SJCRH30 (cell line): ENCODE measurements at regions not wholly inside any gene's neighbourhood (a gene's known extent, or its start where the extent isn't known, plus 50 kb on each side); places are given as distances from the start of the nearest gene placed in this dataset.

Experiments
- DNase-seq, 2 experiments: peaks; one replicate each; pipeline ENCODE4 v3.0.0-alpha.2; 2015 to 2020
- H3K27ac ChIP-seq: fragments of 250-450 bp; sonication (Bioruptor Pico); 2 replicates; pipeline ENCODE4 v1.5.1; 2020; ENCODE audit warnings: mild to moderate bottlenecking, moderate library complexity
- H3K27me3 ChIP-seq: fragments of 250-450 bp; sonication (Bioruptor Pico); 2 replicates; pipeline ENCODE4 v1.5.1; 2020; ENCODE audit warnings: mild to moderate bottlenecking, moderate library complexity
- H3K36me3 ChIP-seq: fragments of 250-450 bp; sonication (Bioruptor Pico); 2 replicates; pipeline ENCODE4 v1.5.1; 2020; ENCODE audit warnings: mild to moderate bottlenecking, moderate library complexity
- H3K4me1 ChIP-seq: fragments of 250-450 bp; sonication (Bioruptor Pico); 2 replicates; pipeline ENCODE4 v1.5.1; 2020; ENCODE audit warnings: mild to moderate bottlenecking, moderate library complexity
- H3K4me3 ChIP-seq: fragments of 250-450 bp; sonication (Bioruptor Pico); 2 replicates; pipeline ENCODE4 v1.5.1; 2020; ENCODE audit warnings: mild to moderate bottlenecking, moderate library complexity
- H3K9me3 ChIP-seq: fragments of 250-450 bp; sonication (Bioruptor Pico); replicated peaks from 2 replicates; pipeline ENCODE4 v1.5.1; 2020; ENCODE audit warnings: mild to moderate bottlenecking, moderate library complexity

DNA sequence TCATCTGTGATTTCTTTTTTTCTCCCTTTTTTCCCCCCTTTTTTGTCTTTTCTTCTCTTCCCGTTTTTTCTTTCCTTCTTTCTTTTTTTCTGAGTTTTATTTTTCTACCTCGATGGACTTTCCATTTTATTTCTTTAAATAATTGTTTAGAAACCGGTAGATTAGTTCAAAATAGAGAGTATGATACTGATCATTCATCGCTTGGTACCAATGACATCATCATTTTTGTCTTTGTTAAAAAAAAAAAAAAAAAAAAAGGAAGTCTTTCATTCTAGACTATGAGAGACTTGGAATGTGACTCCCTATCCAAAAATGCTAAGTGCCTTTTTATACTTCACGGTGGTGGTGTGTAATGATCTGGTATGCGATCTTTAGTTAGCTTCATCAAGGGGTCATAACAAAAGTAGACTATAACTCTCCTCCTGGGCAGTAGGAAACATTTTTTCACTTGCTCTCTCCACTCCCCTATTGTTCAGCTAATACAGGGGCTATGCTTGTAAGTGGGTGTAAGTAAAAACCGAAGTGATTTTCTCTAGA, 1517.5 kb upstream of the ZEB2 start:
- Histone ChIP-seq H3K4me3 (no peak overlapping the region), H3K36me3 (no peaks in the 10 kb centered on the region), H3K27ac (peak overlapping the region; percentile 32; the same call in 1 of the 2 replicates), H3K9me3 (no peaks in the 10 kb centered on the region), H3K27me3 (no peaks in the 10 kb centered on the region), H3K4me1 (no peaks in the 10 kb centered on the region; the same call in 1 of the 2 replicates)
- DNase-seq: peak; percentile 2 to 20

DNA sequence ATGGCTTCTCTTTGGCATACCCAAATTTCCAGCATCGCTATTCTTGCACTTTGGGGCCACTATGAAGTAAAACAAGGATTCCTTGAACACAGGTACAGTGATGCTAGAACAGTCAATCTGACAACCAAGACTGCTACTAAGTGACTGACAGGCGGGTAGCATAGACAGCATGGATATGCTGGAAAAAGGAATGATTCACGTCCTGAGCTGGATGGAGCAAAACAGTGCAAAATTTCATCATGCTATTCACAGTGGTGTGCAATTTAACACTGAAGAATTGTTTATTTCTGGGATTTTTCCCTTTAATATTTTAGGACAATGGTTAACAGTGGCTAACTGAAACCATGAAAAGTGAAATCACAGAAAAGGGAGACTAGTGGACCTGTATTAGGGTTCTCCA, 1511.2 kb upstream of the ZEB2 start:
- Histone ChIP-seq H3K9me3 (no peaks in the 10 kb centered on the region), H3K36me3 (no peaks in the 10 kb centered on the region), H3K4me1 (no peaks in the 10 kb centered on the region), H3K4me3 (no peak overlapping the region), H3K27me3 (no peaks in the 10 kb centered on the region), H3K27ac (no peak overlapping the region)
- no peak for DNase-seq

DNA sequence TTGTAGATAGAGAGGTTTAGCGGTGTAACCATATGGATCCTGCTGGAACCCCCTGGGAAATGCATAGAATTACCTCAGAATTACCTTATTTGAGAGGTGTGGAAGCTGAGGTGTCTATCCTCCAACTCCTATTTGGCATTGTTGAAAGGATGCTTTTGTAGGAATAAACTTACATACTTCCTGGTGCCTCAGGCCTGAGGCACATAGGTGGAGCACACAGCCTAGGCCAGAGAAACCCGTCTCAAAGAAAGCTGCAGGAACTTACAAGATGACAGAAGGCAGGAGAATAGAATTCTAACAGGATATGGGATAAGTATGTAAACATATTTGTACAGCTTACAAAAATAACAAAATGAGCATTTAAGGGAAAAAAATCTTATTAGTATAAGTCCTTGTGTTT, 1507.2 kb upstream of the ZEB2 start:
- Histone ChIP-seq H3K27ac (no peak overlapping the region), H3K9me3 (no peaks in the 10 kb centered on the region), H3K27me3 (no peaks in the 10 kb centered on the region), H3K36me3 (no peaks in the 10 kb centered on the region), H3K4me3 (no peak overlapping the region), H3K4me1 (no peaks in the 10 kb centered on the region)
- DNase-seq: no peak

DNA sequence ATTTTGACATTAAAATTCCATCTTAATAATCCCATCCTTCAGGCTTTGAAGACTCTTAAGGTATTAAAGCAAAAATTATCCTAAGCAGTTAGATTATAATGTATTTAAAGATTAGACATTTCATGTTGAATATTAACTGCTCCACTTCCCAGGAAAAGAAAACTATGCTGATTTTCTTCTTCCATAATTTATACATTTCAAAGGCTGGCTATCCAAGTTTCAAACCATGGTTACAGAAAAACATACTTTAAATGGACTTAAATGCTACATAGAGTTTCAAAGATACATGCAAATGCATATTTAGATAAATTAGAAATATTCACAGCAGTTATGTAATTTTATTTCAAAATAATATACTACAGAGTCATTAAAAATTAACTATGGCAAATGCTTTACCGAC, 1505.6 kb upstream of the ZEB2 start:
- DNase-seq: no peak
- no peaks in the 10 kb centered on the region for H3K4me1 ChIP-seq
- H3K27me3 ChIP-seq: no peaks in the 10 kb centered on the region
- H3K36me3 ChIP-seq: no peaks in the 10 kb centered on the region
- no peaks in the 10 kb centered on the region for H3K9me3 ChIP-seq
- no peak overlapping the region for H3K4me3 ChIP-seq
- H3K27ac ChIP-seq: no peak overlapping the region

DNA sequence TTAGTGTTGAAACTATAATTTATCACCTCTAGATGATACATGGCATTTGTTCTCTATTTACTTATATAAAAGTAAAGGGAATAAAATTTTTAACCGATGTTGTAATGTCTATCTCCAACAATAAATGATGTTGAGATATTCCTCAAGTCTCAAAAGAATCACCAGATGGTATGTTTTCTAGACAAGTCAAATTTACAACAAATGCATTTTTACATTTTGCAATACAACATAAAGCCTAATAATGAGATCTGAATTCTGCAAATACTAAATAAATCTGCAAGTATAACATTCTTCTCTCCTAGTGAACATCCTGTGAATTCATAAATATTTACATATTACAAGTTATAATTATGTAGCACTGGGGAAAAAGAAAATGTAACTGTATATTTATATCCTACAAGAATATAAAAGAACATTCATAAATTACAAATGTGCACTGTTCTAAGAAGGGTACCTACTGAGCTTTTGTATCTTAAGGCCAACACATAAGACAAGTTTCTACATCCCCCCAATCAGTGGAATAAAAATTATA, 1504.4 kb upstream of the ZEB2 start:
- H3K27me3 ChIP-seq: no peaks in the 10 kb centered on the region
- no peak overlapping the region for H3K27ac ChIP-seq
- H3K4me3 ChIP-seq: no peak overlapping the region
- no peaks in the 10 kb centered on the region for H3K36me3 ChIP-seq
- H3K9me3 ChIP-seq: no peaks in the 10 kb centered on the region
- DNase-seq: no peak
- no peaks in the 10 kb centered on the region for H3K4me1 ChIP-seq

DNA sequence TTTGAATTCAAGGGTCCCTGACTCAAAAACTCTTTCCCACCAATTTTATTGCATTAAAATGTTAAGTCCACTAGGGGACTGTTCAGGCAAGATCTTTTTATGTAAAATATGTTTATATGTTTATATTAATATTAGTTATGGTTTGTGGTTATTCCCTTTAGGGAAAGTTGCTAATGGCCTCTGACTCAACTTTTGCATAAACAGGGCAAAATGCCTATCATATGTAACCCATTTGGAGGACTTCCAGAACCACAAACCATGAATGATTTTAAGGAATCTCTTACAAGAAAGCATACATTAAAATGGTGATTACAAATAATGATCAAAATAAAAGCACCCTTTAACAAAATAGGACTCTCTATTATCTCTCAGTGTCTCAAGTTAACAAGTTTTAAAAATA, 1484.5 kb upstream of the ZEB2 start:
- DNase-seq: peak; percentile 74 to 97
- no peaks in the 10 kb centered on the region for H3K27me3 ChIP-seq
- peak overlapping the region; percentile 88 for H3K27ac ChIP-seq
- H3K36me3 ChIP-seq: no peaks in the 10 kb centered on the region
- peaks cover 5% of the 10 kb centered on the region for H3K9me3 ChIP-seq
- H3K4me1 ChIP-seq: peaks cover 23% of the 10 kb centered on the region
- no peak overlapping the region for H3K4me3 ChIP-seq

DNA sequence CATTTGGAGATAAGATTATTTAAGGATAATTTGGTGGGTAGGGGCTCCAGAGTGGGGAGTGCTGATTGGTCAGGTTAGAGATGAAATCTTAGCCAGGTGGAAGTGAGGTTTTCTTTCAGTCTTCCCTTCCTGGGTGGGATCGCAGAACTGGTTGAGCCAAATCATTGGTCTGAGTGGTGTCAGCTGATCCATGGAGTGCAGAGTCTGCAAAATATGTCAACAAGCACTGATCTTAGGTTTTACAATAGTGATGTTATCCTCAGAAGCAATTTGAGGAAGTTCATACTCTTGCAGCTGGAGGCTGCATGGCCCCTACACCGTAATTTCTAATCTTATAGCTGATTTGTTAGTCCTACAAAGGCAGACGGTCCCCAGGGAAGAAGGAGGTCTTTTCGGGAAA, 1483.4 kb upstream of the ZEB2 start:
- DNase-seq: peak in 1 of 2 experiments; percentile 3
- Histone ChIP-seq H3K27me3 (no peaks in the 10 kb centered on the region), H3K4me1 (peaks cover 23% of the 10 kb centered on the region), H3K36me3 (no peaks in the 10 kb centered on the region), H3K9me3 (peaks cover 8% of the 10 kb centered on the region), H3K4me3 (no peak overlapping the region), H3K27ac (peak overlapping the region; percentile 88)

DNA sequence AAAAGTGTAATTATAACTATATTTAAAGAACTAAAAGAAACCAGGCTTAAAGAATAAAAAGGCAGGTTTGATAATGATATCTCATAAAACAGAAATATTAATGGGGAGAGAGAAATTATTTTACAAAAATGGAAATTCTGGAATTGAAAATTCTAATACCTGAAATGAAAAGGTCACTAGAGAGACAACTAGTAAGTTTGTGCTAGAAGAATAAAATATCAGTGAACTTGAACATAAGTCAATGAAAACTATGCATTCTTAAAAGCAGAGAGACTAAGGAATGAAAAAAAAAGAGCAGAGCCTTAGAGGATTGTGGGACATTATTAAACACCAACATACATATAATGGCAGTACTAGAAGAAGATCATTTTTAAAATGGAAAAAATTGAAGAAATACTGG, 1475.0 kb upstream of the ZEB2 start:
- no peaks in the 10 kb centered on the region for H3K27me3 ChIP-seq

DNA sequence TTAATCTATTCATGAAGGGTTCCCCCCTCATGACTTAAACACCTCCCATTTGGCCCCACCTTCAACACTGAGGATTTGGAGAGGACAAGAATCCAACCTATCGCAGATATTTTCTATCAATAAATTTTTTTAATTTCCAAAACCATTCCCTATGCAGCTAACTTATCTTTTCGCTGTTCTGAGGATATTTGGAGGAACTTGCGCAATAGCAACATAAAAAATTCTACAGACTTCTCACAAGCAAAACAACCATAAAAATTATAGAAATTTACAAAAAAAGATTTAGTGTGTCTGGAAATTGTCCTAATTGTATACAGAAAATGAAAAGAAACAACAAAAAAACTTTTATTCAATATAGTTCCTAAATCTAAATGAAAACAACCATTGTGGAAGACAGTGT, 1472.7 kb upstream of the ZEB2 start:
- peaks cover 13% of the 10 kb centered on the region for H3K9me3 ChIP-seq
- no peaks in the 10 kb centered on the region for H3K27me3 ChIP-seq
- H3K4me1 ChIP-seq: no peaks in the 10 kb centered on the region

More for the DNA sequence above, 1475.0 kb upstream of the ZEB2 start:
- Histone ChIP-seq H3K27ac (no peak overlapping the region), H3K4me1 (no peaks in the 10 kb centered on the region), H3K4me3 (no peak overlapping the region), H3K9me3 (peaks cover 20% of the 10 kb centered on the region), H3K36me3 (no peaks in the 10 kb centered on the region)
- no peak for DNase-seq

DNA sequence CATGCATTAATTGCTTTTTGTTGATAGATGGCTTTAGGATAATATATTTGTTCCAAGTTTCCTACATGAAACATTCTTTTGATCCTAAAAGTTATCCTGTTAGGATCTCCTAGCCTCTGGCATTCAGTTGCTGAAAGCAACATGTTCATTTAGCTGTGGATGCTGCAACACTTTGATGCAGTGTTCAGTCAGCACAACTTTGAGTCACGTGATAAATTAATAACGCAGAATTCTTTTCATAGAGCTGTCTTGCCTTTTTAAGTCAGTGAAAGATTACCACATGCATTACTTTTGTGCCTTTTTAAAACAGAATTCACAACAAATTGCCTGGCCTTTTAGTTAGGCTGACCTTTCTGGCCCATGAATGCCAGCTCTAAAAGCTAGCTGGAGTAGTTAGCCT, 1467.9 kb upstream of the ZEB2 start:
- H3K27me3 ChIP-seq: no peaks in the 10 kb centered on the region
- H3K4me1 ChIP-seq: peaks cover 7% of the 10 kb centered on the region
- peaks cover 4% of the 10 kb centered on the region for H3K9me3 ChIP-seq
- DNase-seq: no peak
- H3K27ac ChIP-seq: no peak overlapping the region
- H3K4me3 ChIP-seq: no peak overlapping the region
- no peaks in the 10 kb centered on the region for H3K36me3 ChIP-seq

More for the DNA sequence above, 1472.7 kb upstream of the ZEB2 start:
- no peak overlapping the region for H3K4me3 ChIP-seq
- no peak for DNase-seq
- H3K27ac ChIP-seq: no peak overlapping the region
- no peaks in the 10 kb centered on the region for H3K36me3 ChIP-seq

DNA sequence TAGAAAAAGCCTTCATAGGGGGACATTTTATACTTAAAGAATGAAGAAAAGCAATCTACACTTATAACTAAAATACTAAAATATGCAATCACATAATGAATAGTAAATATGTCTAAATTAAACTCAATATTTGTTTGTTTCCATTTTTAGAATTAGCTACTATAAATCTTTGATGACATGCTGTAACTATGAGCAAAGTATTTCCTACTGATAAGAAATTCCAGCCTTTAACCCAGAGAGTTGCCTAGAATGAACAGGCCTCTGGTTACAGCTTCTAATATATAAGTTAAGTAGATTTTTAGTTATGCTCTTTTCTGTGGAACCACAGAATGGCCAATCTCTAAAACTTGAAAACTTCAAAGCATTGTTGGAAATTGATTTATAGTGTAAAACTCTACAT, 1465.6 kb upstream of the ZEB2 start:
- DNase-seq: no peak
- Histone ChIP-seq H3K4me3 (no peak overlapping the region), H3K27ac (no peak overlapping the region), H3K36me3 (no peaks in the 10 kb centered on the region), H3K27me3 (no peaks in the 10 kb centered on the region), H3K9me3 (no peaks in the 10 kb centered on the region), H3K4me1 (peaks cover 7% of the 10 kb centered on the region)

DNA sequence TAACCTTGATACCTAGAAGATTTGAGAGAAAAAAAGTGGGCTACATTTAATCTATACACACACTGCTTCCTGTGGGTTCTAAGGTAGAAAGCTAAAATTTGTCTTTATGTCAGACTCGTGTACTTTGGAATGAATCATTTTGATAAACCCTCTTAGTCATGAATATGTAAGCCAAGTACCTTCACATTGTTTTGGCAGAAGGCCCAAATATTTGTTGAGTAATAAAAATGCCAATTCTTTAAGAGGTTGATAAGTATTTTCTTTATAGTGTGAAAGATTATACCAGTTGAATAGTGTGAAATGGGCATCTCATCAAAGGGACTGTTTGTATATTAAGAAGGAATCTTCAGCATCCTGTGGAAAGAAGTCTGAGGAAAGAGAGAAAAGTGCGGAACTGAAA, 1464.7 kb upstream of the ZEB2 start:
- Histone ChIP-seq H3K27ac (no peak overlapping the region), H3K36me3 (no peaks in the 10 kb centered on the region), H3K4me1 (peaks cover 7% of the 10 kb centered on the region), H3K4me3 (no peak overlapping the region), H3K9me3 (no peaks in the 10 kb centered on the region), H3K27me3 (no peaks in the 10 kb centered on the region)
- DNase-seq: peak in 1 of 2 experiments; percentile 22

DNA sequence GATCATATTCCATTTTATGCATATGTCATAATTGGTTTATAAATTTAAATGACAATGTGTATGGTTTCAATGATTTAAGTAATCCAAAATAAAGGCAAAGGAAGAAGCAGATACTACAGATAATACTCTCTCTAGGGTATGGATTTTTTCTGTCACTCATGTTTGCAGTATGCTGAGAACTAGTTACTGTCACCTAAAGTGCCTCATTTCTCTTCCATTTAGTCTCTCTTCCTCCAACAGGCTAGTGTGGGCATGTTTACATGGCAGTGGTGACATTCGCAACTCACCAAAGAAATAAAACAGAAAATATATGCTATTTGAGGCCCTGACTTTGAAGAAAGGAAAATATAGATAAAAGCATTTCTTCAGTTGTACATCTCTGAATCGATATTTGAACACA, 1460.4 kb upstream of the ZEB2 start:
- Histone ChIP-seq H3K9me3 (no peaks in the 10 kb centered on the region), H3K36me3 (no peaks in the 10 kb centered on the region), H3K4me1 (peaks cover 21% of the 10 kb centered on the region), H3K4me3 (no peak overlapping the region), H3K27me3 (no peaks in the 10 kb centered on the region), H3K27ac (no peak overlapping the region)
- no peak for DNase-seq

DNA sequence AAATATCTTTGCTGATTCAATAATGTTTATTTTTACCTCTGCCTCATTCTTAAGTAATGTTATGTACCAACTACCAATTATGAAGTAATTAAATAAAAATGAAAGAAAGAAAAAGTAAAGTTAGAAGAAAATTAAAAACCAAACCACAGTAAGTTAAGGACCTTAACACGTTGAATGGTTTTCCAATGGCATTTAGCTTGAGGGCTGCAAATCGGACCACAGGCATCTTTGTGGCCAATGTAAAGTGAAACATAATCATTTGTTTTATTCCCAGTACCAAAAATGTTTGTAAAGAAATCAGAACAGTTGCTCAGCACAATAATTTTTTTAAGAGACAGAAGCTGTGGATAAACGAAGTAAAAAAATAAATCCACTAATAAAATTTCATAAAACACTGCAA, 1455.5 kb upstream of the ZEB2 start:
- Histone ChIP-seq H3K27me3 (no peaks in the 10 kb centered on the region), H3K27ac (no peak overlapping the region), H3K4me3 (no peak overlapping the region), H3K9me3 (no peaks in the 10 kb centered on the region), H3K4me1 (peaks cover 18% of the 10 kb centered on the region), H3K36me3 (no peaks in the 10 kb centered on the region)
- peak; percentile 16 to 46 for DNase-seq

DNA sequence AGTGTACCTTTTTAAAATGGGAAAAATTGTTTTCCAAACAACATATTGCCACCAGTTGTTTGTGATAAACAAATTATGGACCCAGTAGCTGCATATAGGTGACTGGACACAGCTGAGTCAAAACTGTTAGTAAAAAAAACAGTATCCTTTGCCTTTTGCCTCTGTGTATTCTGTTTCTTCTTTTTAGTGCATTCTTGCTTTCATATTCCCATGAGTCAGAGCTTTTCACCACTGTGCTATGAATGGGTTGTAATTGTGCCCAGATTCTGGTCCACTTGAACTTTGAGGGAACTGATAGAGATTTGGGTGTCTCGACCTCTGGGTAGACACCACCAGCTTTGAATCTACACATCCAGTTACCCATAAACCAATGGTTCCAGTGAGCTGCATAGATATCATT, 1441.9 kb upstream of the ZEB2 start:
- no peak overlapping the region for H3K27ac ChIP-seq
- no peaks in the 10 kb centered on the region for H3K4me1 ChIP-seq
- H3K4me3 ChIP-seq: no peak overlapping the region
- no peak for DNase-seq
- H3K36me3 ChIP-seq: no peaks in the 10 kb centered on the region
- H3K27me3 ChIP-seq: no peaks in the 10 kb centered on the region
- H3K9me3 ChIP-seq: no peaks in the 10 kb centered on the region; the same call in 1 of the 2 replicates

DNA sequence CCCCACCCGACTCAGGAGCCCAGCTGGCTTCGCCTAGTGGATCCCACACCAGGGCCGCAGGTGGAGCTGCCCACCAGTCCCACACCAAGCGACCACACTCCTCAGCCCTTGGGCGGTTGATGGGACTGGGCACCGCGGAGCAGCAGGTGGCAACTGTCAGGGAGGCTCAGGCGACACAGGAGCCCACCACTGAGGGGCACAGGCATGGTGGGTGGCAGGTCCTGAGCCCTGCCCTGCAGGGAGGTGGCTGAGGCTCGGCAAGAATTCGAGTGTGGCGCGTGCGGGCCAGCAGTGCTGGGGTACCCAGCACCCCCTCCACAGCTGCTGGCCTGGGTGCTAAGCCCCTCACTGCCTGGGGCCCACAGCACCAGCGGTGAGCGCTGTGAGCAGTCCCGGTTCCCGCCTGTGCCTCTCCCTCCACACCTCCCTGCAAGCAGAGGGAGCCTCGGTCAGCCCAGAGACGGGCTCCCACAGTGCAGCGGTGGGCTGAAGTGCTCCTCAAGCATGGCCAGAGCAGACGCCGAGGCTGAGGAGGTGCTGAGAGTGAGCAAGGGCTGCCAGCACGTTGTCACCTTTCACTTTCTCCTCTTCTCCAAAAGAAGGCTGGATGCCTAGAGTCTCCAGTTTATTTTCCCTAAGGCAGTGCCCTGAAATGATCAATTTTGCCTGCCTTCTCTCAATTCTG, 1440.7 kb upstream of the ZEB2 start:
- H3K27ac ChIP-seq: no peak overlapping the region
- no peak for DNase-seq
- H3K4me1 ChIP-seq: no peaks in the 10 kb centered on the region
- H3K36me3 ChIP-seq: no peaks in the 10 kb centered on the region
- no peaks in the 10 kb centered on the region for H3K27me3 ChIP-seq
- peaks cover 6% of the 10 kb centered on the region; the same call in 1 of the 2 replicates for H3K9me3 ChIP-seq
- no peak overlapping the region for H3K4me3 ChIP-seq
